Thyroid gland (tissue), 4 donors: ENCODE measurements at regions not wholly inside any gene's neighbourhood (a gene's known extent, or its start where the extent isn't known, plus 50 kb on each side); places are given as distances from the start of the nearest gene placed in this dataset.

Experiments
- DNase-seq, 2 donors: peaks; one replicate each; pipeline ENCODE4 v3.0.0-alpha.2; 2019
- H3K27ac ChIP-seq, 3 donors: fragments of 200-600 bp; sonication (generic); 1 replicate in 2 of 3; 2 replicates in 1 of 3; pipeline ENCODE4 v1.5.1; 2016 to 2019; ENCODE audit warnings: mild to moderate bottlenecking in 1 of 3, moderate library complexity in 1 of 3
- H3K27me3 ChIP-seq: fragments of 200-600 bp; sonication (generic); one replicate; pipeline ENCODE4 v1.5.1; 2019
- H3K36me3 ChIP-seq, 2 donors: fragments of 200-600 bp; sonication (generic); one replicate each; pipeline ENCODE4 v1.5.1; 2016 to 2019
- H3K4me1 ChIP-seq, 2 donors: fragments of 200-600 bp; sonication (generic); one replicate each; pipeline ENCODE4 v1.5.1; 2017 to 2019
- H3K4me3 ChIP-seq, 3 donors: fragments of 200-600 bp; sonication (generic); replicated peaks in 1 of 3; 1 replicate in 2 of 3; 2 replicates in 1 of 3; pipeline ENCODE4 v1.5.1; 2016; ENCODE audit warnings: mild to moderate bottlenecking in 1 of 3
- H3K9me3 ChIP-seq: fragments of 200-600 bp; sonication (generic); one replicate; pipeline ENCODE4 v1.5.1; 2017
- POLR2A ChIP-seq, 2 donors: fragments of 450-650 bp; IDR thresholded peaks; one replicate each; pipeline ENCODE4 v1.6.1; 2017; ENCODE audit warnings: antibody characterized with exemption in 2 of 2, mild to moderate bottlenecking in 2 of 2, moderate library complexity in 1 of 2
- WGBS, 2 donors: methylation state at CpG; one replicate each; pipeline ENCODE4 v1.1.5; 2017; 5-methylcytosine and 5-hydroxymethylcytosine counted together
- intact Hi-C: fragments of 100-400 bp; cut with DNase I; formaldehyde crosslinking; loops from one replicate; pipeline ENCODE4 v1.15.1; 2023
- TF ChIP-seq, protein P1 (sequence below), 6 experiments: fragments of 200-600 bp in 3 of 6; fragments of 450-650 bp in 3 of 6; sonication (generic) in 3 of 6; IDR thresholded peaks; one replicate each; pipeline ENCODE4 v1.5.1; 2016 to 2019; ENCODE audit warnings: antibody characterized with exemption in 6 of 6, mild to moderate bottlenecking in 2 of 6, inconsistent platforms in 1 of 6, moderate library complexity in 1 of 6

GRCh38 chr9:86641970-86642369 lies 287.8 kb upstream of the TUT7 start:
- WGBS, 2 donors, result 93 to 98% methylated on average over 3 of the region's 3 CpGs
- no peaks in the 10 kb centered on the region for H3K9me3 ChIP-seq
- intact Hi-C loops, result no loop called here
- no peaks in the 10 kb centered on the region for H3K36me3 ChIP-seq
- no peak for DNase-seq
- TF ChIP-seq, protein P1, sequence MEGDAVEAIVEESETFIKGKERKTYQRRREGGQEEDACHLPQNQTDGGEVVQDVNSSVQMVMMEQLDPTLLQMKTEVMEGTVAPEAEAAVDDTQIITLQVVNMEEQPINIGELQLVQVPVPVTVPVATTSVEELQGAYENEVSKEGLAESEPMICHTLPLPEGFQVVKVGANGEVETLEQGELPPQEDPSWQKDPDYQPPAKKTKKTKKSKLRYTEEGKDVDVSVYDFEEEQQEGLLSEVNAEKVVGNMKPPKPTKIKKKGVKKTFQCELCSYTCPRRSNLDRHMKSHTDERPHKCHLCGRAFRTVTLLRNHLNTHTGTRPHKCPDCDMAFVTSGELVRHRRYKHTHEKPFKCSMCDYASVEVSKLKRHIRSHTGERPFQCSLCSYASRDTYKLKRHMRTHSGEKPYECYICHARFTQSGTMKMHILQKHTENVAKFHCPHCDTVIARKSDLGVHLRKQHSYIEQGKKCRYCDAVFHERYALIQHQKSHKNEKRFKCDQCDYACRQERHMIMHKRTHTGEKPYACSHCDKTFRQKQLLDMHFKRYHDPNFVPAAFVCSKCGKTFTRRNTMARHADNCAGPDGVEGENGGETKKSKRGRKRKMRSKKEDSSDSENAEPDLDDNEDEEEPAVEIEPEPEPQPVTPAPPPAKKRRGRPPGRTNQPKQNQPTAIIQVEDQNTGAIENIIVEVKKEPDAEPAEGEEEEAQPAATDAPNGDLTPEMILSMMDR (IDR thresholded peaks at IDR 0.05), result no peak
- TF ChIP-seq POLR2A (IDR thresholded peaks at IDR 0.05), result no peak
- H3K27me3 ChIP-seq, result no peaks in the 10 kb centered on the region
- no peak overlapping the region for H3K27ac ChIP-seq
- no peaks in the 10 kb centered on the region for H3K4me1 ChIP-seq
- no peak overlapping the region for H3K4me3 ChIP-seq

DNA sequence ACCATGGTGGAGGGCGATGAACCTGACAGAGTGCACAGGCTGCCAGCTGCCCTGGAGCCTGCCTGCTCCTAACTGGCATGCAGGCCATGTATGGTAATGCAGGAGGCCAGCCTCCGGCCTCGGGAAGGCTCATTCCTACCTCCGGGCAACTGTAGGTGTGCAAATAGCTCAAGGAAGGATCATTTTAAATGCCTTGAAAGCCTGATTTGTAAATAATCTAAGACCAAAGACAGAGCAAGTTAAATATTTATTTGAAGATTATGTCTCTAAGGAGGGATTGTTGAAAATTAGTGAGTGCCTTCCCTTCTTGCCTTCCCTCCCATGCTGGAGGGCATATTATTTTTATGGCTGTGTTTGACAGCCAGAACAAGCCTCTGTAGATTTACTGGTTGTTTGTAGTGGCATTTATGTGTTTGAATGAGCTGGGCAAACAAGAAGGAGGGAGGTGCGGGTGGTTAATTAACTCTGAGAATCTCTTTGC lies 285.7 kb upstream of the TUT7 start:
- H3K27ac ChIP-seq, result no peak overlapping the region
- WGBS, 2 donors, result 92 to 95% methylated on average over 5 of the region's 5 CpGs

DNA sequence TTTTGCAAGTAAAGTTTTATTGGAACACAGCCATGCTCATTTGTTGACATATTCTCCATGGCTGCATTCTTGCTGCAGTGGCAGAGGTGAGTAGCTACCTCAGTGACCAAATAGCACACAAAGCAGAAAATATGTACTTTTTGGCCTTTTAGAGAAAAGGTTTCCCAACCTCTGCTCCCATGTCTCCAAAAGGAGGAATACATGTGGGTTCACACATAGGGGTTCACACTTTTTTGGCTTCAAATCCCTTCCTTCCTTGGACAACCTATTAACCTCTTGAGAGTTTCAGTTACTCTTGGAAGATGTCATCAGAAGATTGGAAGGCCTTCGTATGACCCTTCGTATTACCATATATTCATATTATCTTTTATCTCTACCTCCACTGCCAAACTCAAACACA lies 285.1 kb upstream of the TUT7 start:
- no peak for DNase-seq
- TF ChIP-seq POLR2A (IDR thresholded peaks at IDR 0.05), result no peak
- TF ChIP-seq, protein P1 (IDR thresholded peaks at IDR 0.05), result no peak
- no peak overlapping the region for H3K4me3 ChIP-seq
- no peak overlapping the region for H3K27ac ChIP-seq
- no peaks in the 10 kb centered on the region for H3K4me1 ChIP-seq
- no peaks in the 10 kb centered on the region for H3K27me3 ChIP-seq
- no peaks in the 10 kb centered on the region for H3K36me3 ChIP-seq
- intact Hi-C loops, result no loop called here
- WGBS, 2 donors, result 98 to 99% methylated on average over 2 of the region's 2 CpGs
- no peaks in the 10 kb centered on the region for H3K9me3 ChIP-seq

More for the DNA sequence above, 285.7 kb upstream of the TUT7 start:
- H3K27me3 ChIP-seq, result no peaks in the 10 kb centered on the region
- intact Hi-C loops, result no loop called here
- no peaks in the 10 kb centered on the region for H3K36me3 ChIP-seq
- H3K4me3 ChIP-seq, result no peak overlapping the region
- no peak for DNase-seq
- H3K9me3 ChIP-seq, result no peaks in the 10 kb centered on the region
- TF ChIP-seq, protein P1 (IDR thresholded peaks at IDR 0.05), result no peak
- no peak for TF ChIP-seq POLR2A (IDR thresholded peaks at IDR 0.05)
- no peaks in the 10 kb centered on the region for H3K4me1 ChIP-seq

DNA sequence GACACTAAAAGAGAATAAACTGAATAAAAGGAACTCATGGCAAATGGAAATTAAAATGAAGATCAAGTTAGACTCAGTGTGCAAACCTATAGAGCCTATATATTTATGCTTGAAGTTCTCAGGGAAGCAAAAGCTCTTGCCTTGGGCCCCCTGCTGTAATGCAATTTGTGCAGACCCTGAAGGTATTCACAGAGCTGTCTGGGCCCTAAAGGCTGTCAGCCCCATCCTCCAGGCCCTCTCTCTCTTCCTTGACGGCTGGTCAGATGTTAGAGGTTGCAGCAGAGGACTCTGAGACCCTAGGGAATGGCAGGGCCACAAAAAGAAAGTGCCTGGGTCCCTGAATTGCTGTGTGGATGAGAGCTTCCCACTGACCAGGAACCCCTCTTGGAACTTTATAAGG lies 283.9 kb upstream of the TUT7 start:
- DNase-seq, result no peak
- Histone ChIP-seq H3K4me3 (no peak overlapping the region), H3K9me3 (no peaks in the 10 kb centered on the region), H3K36me3 (no peaks in the 10 kb centered on the region), H3K27ac (no peak overlapping the region), H3K4me1 (no peaks in the 10 kb centered on the region), H3K27me3 (no peaks in the 10 kb centered on the region)
- TF ChIP-seq POLR2A (IDR thresholded peaks at IDR 0.05), result no peak
- TF ChIP-seq, protein P1 (IDR thresholded peaks at IDR 0.05), result no peak
- WGBS, 2 donors, result 90 to 100% methylated on average over 1 of the region's 1 CpG
- intact Hi-C loops, result no loop called here

GRCh38 chr9:86637515-86637914 lies 283.3 kb upstream of the TUT7 start:
- no peaks in the 10 kb centered on the region for H3K9me3 ChIP-seq
- intact Hi-C loops, result no loop called here
- no peak overlapping the region for H3K27ac ChIP-seq
- no peak overlapping the region for H3K4me3 ChIP-seq
- 35 to 43% methylated on average over 11 of the region's 11 CpGs for WGBS, 2 donors
- no peaks in the 10 kb centered on the region for H3K27me3 ChIP-seq
- no peak for TF ChIP-seq POLR2A (IDR thresholded peaks at IDR 0.05)
- TF ChIP-seq, protein P1 (IDR thresholded peaks at IDR 0.05), result peak in 4 of 6 experiments; percentile 10 to 38 (median 19)
- DNase-seq, result peak in 1 of 2 donors; percentile 2
- no peaks in the 10 kb centered on the region for H3K36me3 ChIP-seq
- no peaks in the 10 kb centered on the region for H3K4me1 ChIP-seq
